ENCODE measurements at regions not wholly inside any gene's neighbourhood (a gene's known extent, or its start where the extent isn't known, plus 50 kb on each side); places are given as distances from the start of the nearest gene placed in this dataset.

- TF ChIP-seq CTCF (IDR thresholded peaks at IDR 0.05; ENCODE audit: low read depth, low read length, poor library complexity, severe bottlenecking) (no peak), EZH2phosphoT487 (IDR thresholded peaks at IDR 0.05; ENCODE audit: borderline replicate concordance, low read length) (no peak)
Measured at GRCh38 chr4:19117022-19117421, 1095.5 kb upstream of the LCORL start.

Measured in DOHH2 (cell line).